Right lobe of liver (tissue), 6 donors: ENCODE measurements at regions not wholly inside any gene's neighbourhood (a gene's known extent, or its start where the extent isn't known, plus 50 kb on each side); places are given as distances from the start of the nearest gene placed in this dataset.

ENCODE experiments used
- ATAC-seq, 4 donors: fragments of 200-7000 bp; cut with Tn5 transposase; one replicate each; pipeline ENCODE4 v1.9.1; 2020; ENCODE audit warnings: mild to moderate bottlenecking in 4 of 4, moderate library complexity in 4 of 4
- DNase-seq, 3 donors: peaks; one replicate each; pipeline ENCODE4 v3.0.0-alpha.2; 2020
- H3K27ac ChIP-seq, 3 donors: fragments of 200-600 bp; one replicate each; pipeline ENCODE4 v1.8.0; 2022
- H3K27me3 ChIP-seq, 2 donors: fragments of 200-600 bp; one replicate each; pipeline ENCODE4 v1.8.0; 2022
- H3K36me3 ChIP-seq, 4 donors: fragments of 200-600 bp; sonication (generic) in 1 of 4; one replicate each; pipeline versions ENCODE4 v1.5.1 to v1.8.0; 2017 to 2022; ENCODE audit warnings: control low read depth in 1 of 4
- H3K4me1 ChIP-seq, 4 donors: fragments of 200-600 bp; sonication (generic) in 1 of 4; one replicate each; pipeline versions ENCODE4 v1.5.1 to v1.8.0; 2017 to 2022; ENCODE audit warnings: control low read depth in 1 of 4
- H3K4me3 ChIP-seq, 3 donors: fragments of 200-600 bp; one replicate each; pipeline ENCODE4 v1.8.0; 2022
- H3K9me3 ChIP-seq, 4 donors: fragments of 200-600 bp; sonication (generic) in 1 of 4; one replicate each; pipeline versions ENCODE4 v1.5.1 to v1.8.0; 2017 to 2022; ENCODE audit warnings: control low read depth in 1 of 4
- POLR2A ChIP-seq: fragments of 450-650 bp; IDR thresholded peaks from one replicate; pipeline ENCODE4 v1.6.1; 2017; ENCODE audit warnings: antibody characterized with exemption, mild to moderate bottlenecking
- WGBS: methylation state at CpG from one replicate; pipeline ENCODE4 v1.1.6; 2018; ENCODE audit warnings: low coverage, low lambda C conversion rate; ENCODE audit not compliant: insufficient coverage; ENCODE audit errors: missing lambda C conversion rate; 5-methylcytosine and 5-hydroxymethylcytosine counted together
- intact Hi-C, 2 donors: fragments of 100-400 bp; cut with DNase I; formaldehyde crosslinking; loops; one replicate each; pipeline versions ENCODE4 v1.11.2 to v1.14.1; 2022
- TF ChIP-seq, protein P1 (sequence below), 4 donors: fragments of 200-600 bp in 3 of 4; fragments of 450-650 bp in 1 of 4; IDR thresholded peaks; one replicate each; pipeline versions ENCODE4 v1.5.1 to v1.8.0; 2016 to 2022; ENCODE audit warnings: antibody characterized with exemption in 4 of 4, mild to moderate bottlenecking in 2 of 4
- donor health status: DM: no; HTN: yes; CAD: no.
- donor health status: DM: no; HTN: no; CAD: no.
- donor health status: DM: no; HTN: no; CAD: no.
- donor health status: DM: no; HTN: yes; CAD: no.
- donor health status: DM: no; HTN: yes; CAD: no.

DNA sequence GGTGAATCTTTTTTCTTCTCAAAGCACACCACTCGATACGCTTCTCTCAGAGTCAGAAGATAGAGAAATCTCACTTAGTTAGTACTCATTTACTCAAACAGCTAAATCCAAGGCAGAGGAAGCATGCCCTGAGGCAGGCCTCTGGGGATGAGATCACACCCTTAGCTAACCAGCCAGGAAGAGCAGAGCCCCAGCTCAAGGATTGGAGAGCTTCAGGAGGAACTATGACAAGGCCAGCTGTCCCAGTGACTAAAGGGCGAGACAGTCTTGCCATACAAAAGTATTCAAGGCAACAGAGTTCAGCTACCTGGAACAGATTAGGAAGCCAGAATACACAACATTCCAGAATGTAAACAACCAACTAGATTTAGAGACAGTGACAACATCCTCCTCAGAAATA lies 197.7 kb upstream of the CCDC196 start:
- Histone ChIP-seq H3K27me3 (no peaks in the 10 kb centered on the region), H3K36me3 (no peaks in the 10 kb centered on the region), H3K4me3 (no peak overlapping the region), H3K4me1 (no peaks in the 10 kb centered on the region), H3K9me3 (no peaks in the 10 kb centered on the region), H3K27ac (no peak overlapping the region)
- intact Hi-C loops: no loop called here
- no peak for TF ChIP-seq POLR2A
- TF ChIP-seq, protein P1, sequence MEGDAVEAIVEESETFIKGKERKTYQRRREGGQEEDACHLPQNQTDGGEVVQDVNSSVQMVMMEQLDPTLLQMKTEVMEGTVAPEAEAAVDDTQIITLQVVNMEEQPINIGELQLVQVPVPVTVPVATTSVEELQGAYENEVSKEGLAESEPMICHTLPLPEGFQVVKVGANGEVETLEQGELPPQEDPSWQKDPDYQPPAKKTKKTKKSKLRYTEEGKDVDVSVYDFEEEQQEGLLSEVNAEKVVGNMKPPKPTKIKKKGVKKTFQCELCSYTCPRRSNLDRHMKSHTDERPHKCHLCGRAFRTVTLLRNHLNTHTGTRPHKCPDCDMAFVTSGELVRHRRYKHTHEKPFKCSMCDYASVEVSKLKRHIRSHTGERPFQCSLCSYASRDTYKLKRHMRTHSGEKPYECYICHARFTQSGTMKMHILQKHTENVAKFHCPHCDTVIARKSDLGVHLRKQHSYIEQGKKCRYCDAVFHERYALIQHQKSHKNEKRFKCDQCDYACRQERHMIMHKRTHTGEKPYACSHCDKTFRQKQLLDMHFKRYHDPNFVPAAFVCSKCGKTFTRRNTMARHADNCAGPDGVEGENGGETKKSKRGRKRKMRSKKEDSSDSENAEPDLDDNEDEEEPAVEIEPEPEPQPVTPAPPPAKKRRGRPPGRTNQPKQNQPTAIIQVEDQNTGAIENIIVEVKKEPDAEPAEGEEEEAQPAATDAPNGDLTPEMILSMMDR (IDR thresholded peaks at IDR 0.05): no peak
- ATAC-seq: no peak
- WGBS: 90% methylated on average over 2 of the region's 3 CpGs
- DNase-seq: no peak

GRCh38 chr14:66291756-66292155 lies 194.4 kb upstream of the CCDC196 start:
- no peak for ATAC-seq
- no peak for DNase-seq
- no peaks in the 10 kb centered on the region for H3K27me3 ChIP-seq
- no peaks in the 10 kb centered on the region for H3K9me3 ChIP-seq
- H3K36me3 ChIP-seq: no peaks in the 10 kb centered on the region
- H3K27ac ChIP-seq: no peak overlapping the region
- no peak for TF ChIP-seq POLR2A
- H3K4me3 ChIP-seq: no peak overlapping the region
- no peaks in the 10 kb centered on the region for H3K4me1 ChIP-seq
- intact Hi-C loops: no loop called here

DNA sequence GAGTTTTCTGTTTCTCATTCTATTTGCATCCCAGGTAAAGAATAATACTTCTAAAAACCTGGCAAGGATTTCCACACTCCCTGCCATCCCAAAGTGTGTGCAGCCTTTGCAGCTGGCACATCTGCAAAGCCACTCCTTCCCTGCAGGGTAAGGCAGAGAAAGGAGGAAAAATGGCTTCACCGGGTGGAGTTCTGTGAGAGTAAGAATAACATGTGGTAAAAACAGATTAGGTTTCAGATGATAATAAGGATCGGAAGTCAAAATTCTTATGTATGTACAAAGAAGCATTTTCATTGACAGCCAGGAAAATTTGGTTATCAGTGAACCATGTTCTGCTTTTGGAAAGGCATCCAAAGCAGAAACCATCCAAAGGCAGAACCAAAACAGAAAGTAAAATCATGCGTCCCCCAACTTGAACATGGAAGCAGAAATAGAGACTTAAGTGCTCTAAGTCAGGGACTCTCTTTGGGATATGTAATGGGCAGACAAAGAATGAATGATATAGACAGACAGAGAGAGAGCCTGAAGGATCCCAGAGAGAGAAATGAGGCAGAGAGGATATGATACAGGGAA lies 192.6 kb upstream of the CCDC196 start:
- DNase-seq (no peak), ATAC-seq (no peak)
- Histone ChIP-seq H3K9me3 (no peaks in the 10 kb centered on the region), H3K4me3 (no peak overlapping the region), H3K27ac (no peak overlapping the region), H3K36me3 (no peaks in the 10 kb centered on the region), H3K4me1 (no peaks in the 10 kb centered on the region), H3K27me3 (no peaks in the 10 kb centered on the region)
- 38% methylated on average over 3 of the region's 3 CpGs for WGBS
- no peak for TF ChIP-seq POLR2A
- TF ChIP-seq, protein P1 (IDR thresholded peaks at IDR 0.05): no peak
- intact Hi-C loops: no loop called here

DNA sequence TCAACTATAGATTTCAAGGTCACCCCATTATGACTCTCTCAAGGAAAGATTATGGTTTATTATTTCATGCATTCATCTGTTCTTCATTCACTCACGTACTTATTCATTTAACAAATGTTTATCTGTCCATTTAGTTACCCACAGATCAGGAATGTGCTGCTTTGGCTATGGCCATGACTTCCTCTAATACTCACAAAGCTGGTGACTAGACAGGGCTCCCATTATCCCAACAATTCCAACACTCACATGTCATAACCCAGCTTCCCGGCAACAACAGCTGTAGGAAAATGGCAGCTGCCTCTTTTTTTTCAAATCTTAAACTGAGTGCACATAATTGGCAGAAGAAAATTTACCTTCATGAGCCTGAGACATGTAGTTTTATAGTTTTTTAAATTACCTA lies 190.8 kb upstream of the CCDC196 start:
- no peaks in the 10 kb centered on the region for H3K9me3 ChIP-seq
- intact Hi-C loops: no loop called here
- H3K36me3 ChIP-seq: no peaks in the 10 kb centered on the region
- H3K4me1 ChIP-seq: no peaks in the 10 kb centered on the region
- DNase-seq (no peak), ATAC-seq (no peak)
- H3K27me3 ChIP-seq: no peaks in the 10 kb centered on the region
- WGBS: 100% methylated on average over 1 of the region's 2 CpGs
- no peak for TF ChIP-seq POLR2A
- TF ChIP-seq, protein P1 (IDR thresholded peaks at IDR 0.05): no peak
- no peak overlapping the region for H3K4me3 ChIP-seq
- no peak overlapping the region for H3K27ac ChIP-seq

- intact Hi-C loops: no loop called here
- WGBS: 100% methylated on average over 2 of the region's 3 CpGs
- no peaks in the 10 kb centered on the region for H3K4me1 ChIP-seq
- TF ChIP-seq POLR2A: no peak
- TF ChIP-seq, protein P1 (IDR thresholded peaks at IDR 0.05): no peak
- no peaks in the 10 kb centered on the region for H3K27me3 ChIP-seq
- DNase-seq: no peak
- H3K4me3 ChIP-seq: no peak overlapping the region
- H3K27ac ChIP-seq: no peak overlapping the region
- H3K36me3 ChIP-seq: no peaks in the 10 kb centered on the region
- H3K9me3 ChIP-seq: no peaks in the 10 kb centered on the region
- ATAC-seq: no peak
Measured at GRCh38 chr14:66300886-66301285, 185.3 kb upstream of the CCDC196 start.
